ENCODE measurements at regions not wholly inside any gene's neighbourhood (a gene's known extent, or its start where the extent isn't known, plus 50 kb on each side); places are given as distances from the start of the nearest gene placed in this dataset.

- ATAC-seq (peak; percentile 35 to 80 (median 73)), DNase-seq (peak; percentile 64 to 84 (median 75))
- peak; percentile 71 to 84 (median 76) for TF ChIP-seq CTCF (IDR thresholded peaks at IDR 0.05)
- TF ChIP-seq POLR2A (IDR thresholded peaks at IDR 0.05), result no peak
- no peaks in the 10 kb centered on the region for H3K36me3 ChIP-seq
- intact Hi-C loops (cut with DNase I), result loop anchor here (1.0 to 10.0 kb wide), 15 partner anchors 49 to 246 kb away; partner anchors contain the start of gene TPM1 (in 2 of the 10)
- no peaks in the 10 kb centered on the region for H3K27me3 ChIP-seq
- no peak overlapping the region for H3K4me3 ChIP-seq
- H3K27ac ChIP-seq, result peak overlapping the region in 3 of 12 donors; percentile 3 to 58 (median 44)
- peaks cover 0 to 48% (median 15%) of the 10 kb centered on the region in 12 donors for H3K4me1 ChIP-seq
- WGBS, 4 donors, result 40 to 69% (median 53%) methylated on average over 7 of the region's 7 CpGs
- no peaks in the 10 kb centered on the region for H3K9me3 ChIP-seq
These were observed 194.6 kb upstream of the TPM1 start for GRCh38 chr15:62847900-62848489.

- TF ChIP-seq POLR2A (IDR thresholded peaks at IDR 0.05) (no peak), CTCF (IDR thresholded peaks at IDR 0.05) (peak in 6 of 12 donors; percentile 10 to 38 (median 26))
- intact Hi-C loops (cut with DNase I), result loop anchor here (1.0 to 10.0 kb wide), 15 partner anchors 49 to 246 kb away; partner anchors contain the start of gene TPM1 (in 2 of the 10)
- peak overlapping the region in 3 of 12 donors; percentile 3 to 58 (median 44) for H3K27ac ChIP-seq
- H3K27me3 ChIP-seq, result no peaks in the 10 kb centered on the region
- ATAC-seq (peak in 1 of 4 donors; percentile 29), DNase-seq (no peak)
- no peak overlapping the region for H3K4me3 ChIP-seq
- H3K4me1 ChIP-seq, result peaks cover 0 to 41% (median 14%) of the 10 kb centered on the region in 12 donors
- no peaks in the 10 kb centered on the region for H3K36me3 ChIP-seq
- WGBS, 4 donors, result 36 to 50% (median 48%) methylated on average over 5 of the region's 5 CpGs
- no peaks in the 10 kb centered on the region for H3K9me3 ChIP-seq
These were observed 193.9 kb upstream of the TPM1 start for GRCh38 chr15:62848632-62849050.

- no peaks in the 10 kb centered on the region for H3K36me3 ChIP-seq
- TF ChIP-seq CTCF (IDR thresholded peaks at IDR 0.05), result no peak
- TF ChIP-seq POLR2A (IDR thresholded peaks at IDR 0.05), result no peak
These were observed 193.0 kb upstream of the TPM1 start for GRCh38 chr15:62849316-62850106.

GRCh38 chr15:62850318-62850717, 192.2 kb upstream of the TPM1 start:
- ATAC-seq, result no peak
- intact Hi-C loops (cut with DNase I), result loop anchor here in 1 of 10 donors (5.0 kb wide), 1 partner anchor 192 kb away; the partner anchor contains the start of gene TPM1

More at GRCh38 chr15:62849316-62850106, 193.0 kb upstream of the TPM1 start:
- intact Hi-C loops (cut with DNase I), result loop anchor here (2.0 to 10.0 kb wide), 13 partner anchors 48 to 243 kb away; partner anchors contain the start of gene TPM1 (in 3 of the 10)
- H3K27ac ChIP-seq, result peak overlapping the region in 1 of 12 donors; percentile 39
- no peaks in the 10 kb centered on the region for H3K9me3 ChIP-seq
- ATAC-seq, result no peak
- H3K27me3 ChIP-seq, result no peaks in the 10 kb centered on the region
- no peak for DNase-seq
- peaks cover 0 to 35% (median 13%) of the 10 kb centered on the region in 12 donors for H3K4me1 ChIP-seq
- no peak overlapping the region for H3K4me3 ChIP-seq
- 71 to 77% (median 76%) methylated on average over 4 of the region's 4 CpGs for WGBS, 4 donors

More at GRCh38 chr15:62850318-62850717, 192.2 kb upstream of the TPM1 start:
- TF ChIP-seq POLR2A (IDR thresholded peaks at IDR 0.05), result no peak
- no peak for TF ChIP-seq CTCF (IDR thresholded peaks at IDR 0.05)
- 71 to 80% (median 78%) methylated on average over 9 of the region's 9 CpGs for WGBS, 4 donors
- H3K4me1 ChIP-seq, result peaks cover 0 to 30% (median 13%) of the 10 kb centered on the region in 12 donors
- no peaks in the 10 kb centered on the region for H3K36me3 ChIP-seq
- no peaks in the 10 kb centered on the region for H3K9me3 ChIP-seq
- no peak overlapping the region for H3K4me3 ChIP-seq
- no peak overlapping the region for H3K27ac ChIP-seq
- DNase-seq, result peak in 1 of 5 donors; percentile 46
- no peaks in the 10 kb centered on the region for H3K27me3 ChIP-seq

Data from heart left ventricle (tissue), 16 donors.